NCI-H2171 (cell line): ENCODE measurements at regions not wholly inside any gene's neighbourhood (a gene's known extent, or its start where the extent isn't known, plus 50 kb on each side); places are given as distances from the start of the nearest gene placed in this dataset.
"Not testable (repeated sequence)": the region's sequence is repeated elsewhere in the genome, so short reads cannot be mapped to it uniquely, and the experiment has no call there.

Experiments
- DNase-seq: peaks from one replicate; lab custom pipeline; 2025; lab: John Stamatoyannopoulos, UW

DNA sequence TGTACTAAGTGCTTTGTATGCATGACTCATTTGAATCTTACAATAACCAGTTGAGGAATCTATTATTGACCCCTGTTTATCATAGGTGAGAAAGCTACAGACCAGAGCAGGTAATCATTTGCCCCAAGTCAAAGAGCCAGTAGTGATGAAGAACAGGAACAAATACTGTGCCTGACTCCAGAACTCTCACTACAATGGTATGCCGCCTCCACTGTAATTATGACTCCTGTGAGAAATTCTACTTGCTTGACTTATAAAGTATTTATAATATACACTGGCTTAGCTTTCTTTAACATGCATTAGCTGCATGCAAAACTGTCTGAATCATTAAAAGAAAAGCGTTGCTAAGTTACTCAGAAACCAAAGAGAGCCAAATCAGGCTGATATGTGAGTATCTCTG is 92.6 kb downstream of the ZNF281 start:
- DNase-seq, result no peak

DNA sequence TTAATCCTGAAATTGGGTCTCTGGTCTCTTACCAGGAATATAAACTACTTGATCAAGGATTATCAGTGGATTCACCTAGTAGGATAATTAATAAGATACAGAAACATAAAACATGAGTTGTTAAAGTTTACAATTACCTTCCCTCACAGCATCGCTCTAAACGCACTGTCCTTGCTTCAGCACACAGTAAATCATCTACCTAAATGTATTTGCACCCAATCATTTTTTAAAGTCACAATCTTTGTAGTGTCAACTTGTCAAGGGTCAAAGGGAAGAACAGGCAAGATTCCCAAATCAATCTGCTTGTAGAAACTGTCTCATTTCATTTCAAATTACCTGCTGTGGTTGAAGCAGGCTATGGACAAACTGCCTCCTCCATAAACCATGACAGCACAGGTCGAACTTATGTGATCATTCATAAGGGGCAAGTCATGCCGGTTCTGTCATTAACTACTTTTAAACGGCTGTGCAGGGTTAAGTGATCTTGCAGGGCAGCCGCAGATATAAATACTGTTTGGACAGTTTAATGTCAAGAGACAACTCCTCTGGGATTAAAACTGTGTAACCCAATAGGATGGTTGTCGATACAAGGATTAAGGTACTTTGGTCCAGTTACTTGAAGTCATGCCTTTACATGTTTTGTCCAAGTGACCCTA is 93.6 kb downstream of the ZNF281 start:
- no peak for DNase-seq

DNA sequence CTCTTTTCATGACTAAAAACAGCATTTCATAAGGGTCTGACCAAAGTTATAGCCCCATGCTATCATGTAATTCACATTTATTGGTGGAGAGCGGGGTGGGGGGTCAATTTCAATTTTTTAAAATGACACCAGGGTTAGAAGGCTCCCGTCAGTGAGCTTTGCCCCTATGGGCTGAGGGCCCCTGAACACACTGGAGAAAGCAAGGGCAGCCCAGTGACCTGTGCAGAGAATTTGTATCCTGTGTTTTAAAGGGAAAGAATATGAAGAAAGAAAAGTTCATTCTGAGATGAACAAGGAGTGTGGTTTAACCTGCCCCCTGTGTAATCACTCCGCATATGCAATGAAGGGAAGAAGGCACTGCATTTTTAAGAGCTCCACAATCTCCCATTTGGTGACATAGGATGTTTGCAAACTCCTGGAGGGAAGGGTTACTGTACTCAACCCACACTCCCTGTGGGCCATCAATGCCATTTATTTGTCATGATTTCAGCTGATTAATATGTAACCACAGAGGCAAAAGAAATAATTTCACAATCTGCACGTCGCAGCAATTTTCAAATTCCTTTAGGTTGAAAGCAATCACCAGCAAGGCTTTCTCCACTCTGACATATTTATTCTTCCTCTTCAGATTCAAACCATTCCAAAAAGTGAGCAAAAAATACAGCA is 95.6 kb downstream of the ZNF281 start:
- no peak for DNase-seq

DNA sequence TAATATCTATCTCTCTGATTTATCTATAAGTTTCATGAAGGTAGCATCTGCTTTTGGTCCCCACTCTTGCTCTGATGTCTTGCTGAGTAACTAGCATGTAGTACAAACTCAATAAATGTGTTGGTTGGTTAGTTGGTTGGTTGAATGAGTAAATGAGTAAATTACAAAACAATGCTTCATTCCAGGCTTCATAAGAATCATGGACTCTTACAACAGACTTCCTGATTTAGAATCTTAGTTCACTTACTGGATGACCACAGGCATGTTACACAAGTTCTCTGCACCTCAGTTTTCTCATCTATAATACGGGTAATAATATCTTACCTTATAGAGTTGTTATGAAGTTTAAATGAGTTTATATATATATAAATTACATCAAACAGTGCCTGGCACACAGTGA is 98.6 kb downstream of the ZNF281 start:
- DNase-seq, result no peak

DNA sequence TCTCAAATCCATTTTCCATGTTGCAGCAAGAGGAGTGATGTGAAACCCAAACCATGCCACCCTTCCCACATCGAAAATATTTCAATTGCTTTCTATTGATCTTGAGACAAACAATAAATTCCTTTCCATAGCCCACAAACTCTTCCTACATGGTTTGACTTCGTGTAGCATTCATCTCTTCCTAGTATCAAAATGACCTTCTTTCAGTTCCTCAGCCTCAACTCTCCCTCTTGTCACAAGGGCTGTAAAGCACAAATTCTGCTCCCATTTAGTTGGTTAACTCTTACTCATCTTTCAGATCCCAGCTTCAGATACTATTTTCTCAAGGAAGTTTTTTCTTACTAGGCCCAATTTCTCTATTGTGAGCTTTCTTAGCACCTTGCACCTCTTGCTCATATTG is 99.0 kb downstream of the ZNF281 start:
- no peak for DNase-seq

DNA sequence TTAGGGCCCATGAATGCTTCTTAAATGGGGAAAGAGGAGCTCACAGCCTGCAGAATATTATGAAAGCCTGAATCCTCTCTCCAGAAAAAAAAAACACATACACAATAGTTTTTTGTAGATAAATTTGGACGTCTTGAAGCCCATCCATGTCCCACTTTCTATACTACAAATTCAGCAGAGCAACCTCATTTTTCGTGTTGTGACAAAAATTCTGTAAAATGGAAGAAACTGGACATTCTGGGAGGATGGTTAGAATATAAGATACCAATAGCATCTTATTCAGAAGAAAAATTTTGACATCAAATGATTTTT is 102.1 kb downstream of the ZNF281 start:
- DNase-seq, result no peak

DNA sequence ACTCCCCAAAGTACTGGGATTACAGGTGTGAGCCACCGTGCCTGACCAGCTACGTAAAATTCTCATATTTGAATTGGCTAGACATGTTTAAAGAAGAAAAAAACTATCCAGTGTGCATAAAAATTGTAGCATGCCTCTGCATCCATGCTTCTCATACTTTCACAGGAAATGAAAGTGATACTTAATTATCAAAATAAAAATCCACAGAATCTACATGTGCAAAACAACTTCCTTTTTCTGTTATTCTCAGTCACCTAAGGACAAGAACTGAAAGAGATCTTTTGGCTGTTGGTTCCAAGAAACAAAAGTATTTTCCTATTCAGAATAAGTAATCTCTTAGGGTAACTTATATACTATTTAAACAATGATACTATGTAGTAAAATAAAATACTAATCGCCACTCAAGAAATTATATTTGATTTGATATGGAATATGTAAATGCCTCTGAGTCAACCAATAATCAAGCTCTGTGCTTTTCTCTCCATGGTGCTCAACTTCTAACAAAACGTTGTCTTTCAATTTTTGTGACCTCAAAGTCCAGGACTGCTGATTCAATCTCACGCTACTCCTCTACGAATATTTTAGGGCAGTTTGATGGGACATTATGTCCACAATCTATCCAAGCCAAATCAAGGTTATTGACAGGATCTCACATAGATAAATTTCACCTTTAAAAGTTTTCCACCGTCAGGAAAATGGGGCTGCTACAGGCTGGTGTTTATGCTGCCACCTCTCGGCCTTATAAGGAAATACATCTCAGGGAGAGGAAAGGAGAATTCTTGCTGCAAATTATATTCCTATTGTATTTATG is 102.7 kb downstream of the ZNF281 start:
- peak; percentile 17 for DNase-seq

DNA sequence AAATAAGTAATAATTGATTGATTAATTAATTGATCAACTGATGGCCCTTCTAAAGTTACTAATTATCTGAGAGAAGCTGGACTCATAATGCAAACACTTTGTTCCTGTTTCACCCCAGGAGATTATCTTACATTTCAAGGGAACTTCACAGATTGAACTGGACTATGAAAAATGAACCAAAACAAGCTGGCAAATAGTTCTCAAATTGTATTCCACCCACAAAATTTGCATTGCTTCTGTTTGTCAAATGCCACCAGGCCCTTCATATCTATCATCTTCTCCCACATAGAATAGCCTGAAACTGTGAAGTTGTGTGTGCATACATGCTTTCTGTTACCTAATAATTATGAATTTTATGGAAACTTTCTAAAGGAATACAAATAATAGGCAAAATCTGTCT is 104.0 kb downstream of the ZNF281 start:
- DNase-seq, result no peak

DNA sequence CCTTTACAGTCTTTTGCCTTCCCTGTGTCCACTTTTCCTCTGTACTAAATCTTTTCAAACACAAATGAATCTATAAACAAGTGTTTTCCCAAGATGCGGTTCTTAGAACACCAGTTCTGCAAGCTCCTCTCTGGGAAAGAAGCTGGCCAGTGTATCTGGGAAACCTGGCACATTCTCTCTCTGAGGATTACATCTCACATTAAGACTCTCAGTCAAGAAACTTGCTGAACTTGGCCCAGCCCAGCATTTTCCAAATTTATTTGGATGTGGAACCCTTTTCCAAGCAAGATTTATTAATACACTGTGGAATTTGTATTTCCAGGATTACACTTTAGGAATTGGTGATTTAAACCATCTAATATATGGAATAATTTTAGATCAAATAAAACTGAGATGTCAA is 105.7 kb downstream of the ZNF281 start:
- no peak for DNase-seq

DNA sequence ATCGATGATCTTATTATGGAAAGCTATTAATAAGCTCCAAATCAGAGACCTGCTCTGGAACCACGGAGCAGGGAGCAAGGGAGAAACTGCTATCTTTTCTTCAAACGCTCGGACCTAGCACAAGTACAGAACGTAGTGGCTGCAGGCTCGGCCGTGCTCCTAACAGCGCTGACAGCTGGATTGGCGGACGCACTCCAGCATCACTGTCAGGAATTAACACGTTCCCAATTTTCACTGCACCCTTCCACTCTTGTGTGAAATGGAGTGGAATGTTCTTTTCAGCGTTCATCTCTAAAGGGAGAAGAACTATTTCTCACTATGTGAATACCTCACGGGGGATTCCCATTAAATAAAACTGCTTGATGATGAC is 106.9 kb downstream of the ZNF281 start:
- DNase-seq, result no peak

DNA sequence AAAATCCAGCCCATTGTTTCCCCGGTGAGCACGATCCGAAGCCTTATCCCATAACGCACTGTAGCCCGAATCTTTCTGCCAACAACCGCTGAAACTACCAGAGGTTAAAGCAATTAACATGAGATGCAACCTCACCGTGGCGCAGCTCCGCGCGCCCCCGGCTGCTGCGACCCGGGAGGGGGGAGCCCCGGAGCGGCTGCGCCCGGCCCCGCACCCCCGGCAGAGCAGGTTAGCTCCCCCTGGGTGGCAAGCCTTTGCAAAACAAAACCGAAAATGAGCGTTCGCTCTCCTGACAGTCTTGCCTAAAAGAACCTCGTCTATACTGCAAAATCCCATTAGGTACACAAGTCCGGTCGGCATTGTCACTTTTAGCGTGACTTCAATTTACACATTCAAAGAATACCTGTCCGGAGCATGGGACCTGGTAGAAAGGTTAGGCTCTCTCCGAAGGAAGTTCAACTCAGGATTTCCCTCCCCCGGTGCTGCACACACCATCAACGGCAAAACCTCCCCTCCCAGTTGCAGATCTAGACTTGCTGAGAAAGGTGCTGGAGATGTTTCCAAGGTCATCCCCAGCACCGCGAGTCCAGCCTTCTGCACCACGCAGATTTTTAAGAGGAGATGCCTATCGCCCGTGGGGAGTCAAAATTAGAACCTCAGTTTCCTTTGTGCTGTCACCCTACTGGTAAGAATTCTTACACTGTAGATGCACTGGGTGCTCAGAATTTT is 107.5 kb downstream of the ZNF281 start:
- DNase-seq, result peak; percentile 35

DNA sequence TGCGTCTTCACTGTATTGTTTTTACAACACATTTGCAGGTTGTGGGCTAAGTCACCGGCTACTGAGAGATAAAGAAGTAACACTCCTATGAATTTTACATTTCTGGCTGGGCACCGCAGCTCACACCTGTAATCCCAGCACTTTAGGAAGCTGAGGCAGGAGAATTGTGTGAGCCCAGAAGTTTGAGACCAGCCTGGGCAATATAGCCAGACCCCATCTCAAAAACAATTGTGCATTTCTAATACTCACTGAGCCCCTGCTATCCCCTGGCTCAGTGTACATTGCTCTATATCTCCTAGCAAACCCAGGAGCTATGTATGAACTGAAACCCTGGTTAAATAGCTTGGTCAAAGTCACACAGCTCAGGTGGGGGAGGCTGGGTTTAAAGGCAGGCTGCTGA is 108.7 kb downstream of the ZNF281 start:
- DNase-seq, result no peak

DNA sequence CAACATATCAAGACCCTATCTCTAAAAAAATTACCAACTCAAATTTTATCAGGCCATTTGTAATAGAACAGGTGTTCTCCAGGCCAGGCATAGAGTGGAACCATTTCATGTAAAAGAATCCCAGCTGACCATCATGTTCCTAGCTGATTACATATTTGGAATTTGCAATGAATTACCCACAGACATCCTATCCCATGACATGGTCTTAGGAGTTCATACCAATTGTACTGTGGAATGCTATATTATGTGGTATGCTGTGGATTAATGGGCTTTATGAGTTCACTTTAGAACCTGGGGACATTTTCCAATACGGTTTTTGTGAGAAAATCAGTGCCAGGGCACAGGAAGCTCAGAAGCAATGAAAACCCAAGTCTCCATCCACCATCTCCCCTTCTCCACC is 110.3 kb downstream of the ZNF281 start:
- DNase-seq, result no peak

DNA sequence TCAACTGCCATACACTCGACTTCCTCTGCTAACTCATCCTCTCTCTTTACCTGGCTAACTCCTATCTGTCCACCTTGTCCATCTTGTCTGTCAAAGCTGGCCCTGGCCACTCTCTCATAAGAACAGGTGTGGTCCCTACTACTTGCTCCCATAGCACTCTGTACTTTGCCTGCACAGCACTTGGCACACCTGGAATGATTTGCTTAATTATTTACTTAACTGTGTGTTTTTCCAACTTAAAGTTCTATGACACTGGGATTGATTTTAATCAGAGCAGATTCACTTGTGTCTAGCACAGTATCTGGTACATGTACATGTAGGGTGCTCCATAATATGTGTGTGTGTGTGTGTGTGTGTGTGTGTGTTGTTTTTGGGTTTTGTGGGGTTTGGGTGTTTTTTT is 111.6 kb downstream of the ZNF281 start:
- DNase-seq, result no peak

DNA sequence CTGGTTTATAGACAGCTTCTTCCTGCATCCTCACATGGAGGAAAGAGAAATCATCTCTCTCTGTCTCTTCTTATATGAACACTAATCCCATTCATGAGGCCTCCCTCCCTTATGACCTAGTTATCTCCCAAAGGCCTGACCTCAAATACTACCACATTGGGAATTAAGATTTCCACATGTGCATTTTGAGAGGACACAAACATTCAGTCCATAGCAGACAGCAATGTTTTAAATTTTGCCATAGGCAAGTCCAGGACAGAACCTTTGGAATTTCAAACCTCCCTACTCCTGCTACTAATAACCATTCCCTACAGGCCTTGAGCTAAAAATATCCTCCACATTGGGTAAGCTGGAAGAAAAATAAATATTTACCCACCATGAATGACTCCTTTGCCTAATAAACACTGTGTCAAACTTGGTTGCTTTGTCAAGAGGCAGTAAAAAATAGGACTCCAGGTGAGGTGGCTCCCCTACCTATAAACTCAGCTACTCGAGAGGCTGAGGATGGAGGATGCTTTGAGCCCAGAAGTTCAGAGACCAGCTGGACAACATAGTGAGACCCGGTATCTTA is 113.7 kb downstream of the ZNF281 start:
- DNase-seq, result no peak

DNA sequence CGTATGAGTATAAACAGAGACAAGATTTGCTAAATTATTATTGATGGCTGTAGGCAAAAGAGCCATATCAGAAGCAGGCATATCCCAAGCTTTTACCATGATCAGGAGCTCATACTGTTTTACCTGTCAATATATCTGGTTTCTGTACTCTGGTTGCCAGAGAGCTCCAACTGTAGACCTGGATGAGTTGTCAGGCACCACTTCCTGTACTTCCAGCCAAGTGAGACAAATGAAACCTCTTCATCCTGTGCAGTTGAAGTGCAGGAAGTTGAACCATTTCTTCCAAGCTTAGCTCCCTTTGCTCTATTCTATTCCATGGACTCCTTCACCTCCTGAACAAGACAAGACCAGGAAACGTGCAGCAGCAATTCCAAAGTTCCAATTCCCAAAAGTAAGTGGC is 115.6 kb downstream of the ZNF281 start:
- DNase-seq, result no peak

DNA sequence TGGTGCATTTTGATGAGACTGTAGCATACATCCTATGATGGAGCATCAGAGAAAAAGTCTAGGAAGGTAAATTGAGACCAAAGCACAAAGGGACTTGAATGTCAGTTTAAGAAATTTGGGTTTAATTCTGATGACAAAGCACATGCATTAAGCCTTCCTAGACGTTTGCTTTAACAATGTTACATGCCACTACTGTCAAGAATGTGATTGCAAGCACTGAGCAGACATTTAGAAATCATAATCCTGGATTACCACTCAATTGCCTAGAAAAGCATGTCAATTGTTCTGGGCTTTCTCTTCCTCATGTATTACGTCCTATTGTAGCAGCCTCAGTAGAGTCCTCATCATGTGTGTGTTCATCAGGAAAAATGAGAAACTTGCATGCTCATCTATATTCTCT is 117.1 kb downstream of the ZNF281 start:
- DNase-seq, result no peak

DNA sequence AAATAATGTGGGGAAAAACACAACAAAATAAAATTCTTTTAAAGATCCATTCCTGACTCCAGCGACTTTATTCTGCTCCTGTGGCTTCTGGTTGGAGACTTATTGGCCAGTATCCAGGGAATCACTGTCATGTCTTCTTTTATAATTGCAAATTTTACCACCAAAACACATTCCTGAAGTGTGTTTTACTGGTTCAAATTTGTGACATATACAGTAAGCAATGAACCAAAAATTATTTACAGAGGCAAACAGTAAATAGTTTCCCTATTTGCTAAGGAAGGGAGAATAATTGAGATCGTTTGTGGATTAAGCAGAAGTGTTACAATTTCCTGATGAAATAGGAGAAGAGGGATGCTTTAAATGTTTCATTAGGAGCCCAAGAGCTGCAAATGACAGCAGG is 118.7 kb downstream of the ZNF281 start:
- no peak for DNase-seq

DNA sequence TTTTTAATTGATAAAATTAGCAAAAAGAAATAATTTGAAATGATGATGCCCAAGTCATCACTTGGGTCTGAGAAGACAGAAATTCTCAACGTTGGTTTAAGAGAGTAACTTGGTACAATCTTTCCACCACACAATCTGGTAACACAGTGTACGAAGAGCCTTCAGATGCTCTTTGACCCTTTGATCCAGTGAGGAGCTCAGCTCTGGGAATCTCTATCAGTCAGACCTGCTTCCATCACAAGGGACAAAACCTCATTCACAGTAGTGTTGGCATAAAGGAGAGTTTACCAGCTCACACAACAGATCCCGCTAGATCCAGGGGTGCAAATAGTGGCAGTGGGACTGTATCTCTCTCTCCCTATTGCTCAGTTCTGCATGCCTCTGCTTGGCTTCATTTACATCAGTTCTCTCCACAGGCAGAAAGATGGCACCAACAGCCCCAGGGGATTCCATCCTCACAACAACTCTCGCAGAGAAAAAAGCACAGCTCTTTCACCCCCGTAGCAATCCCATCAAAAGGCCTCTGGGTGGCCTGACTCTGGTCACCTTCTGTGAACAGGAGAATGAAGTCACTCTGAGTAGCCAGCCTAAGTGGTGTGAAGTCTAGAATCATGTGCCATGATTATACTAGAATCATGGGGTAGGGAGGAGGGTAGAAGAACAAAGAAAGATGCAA is 119.7 kb downstream of the ZNF281 start:
- no peak for DNase-seq

DNA sequence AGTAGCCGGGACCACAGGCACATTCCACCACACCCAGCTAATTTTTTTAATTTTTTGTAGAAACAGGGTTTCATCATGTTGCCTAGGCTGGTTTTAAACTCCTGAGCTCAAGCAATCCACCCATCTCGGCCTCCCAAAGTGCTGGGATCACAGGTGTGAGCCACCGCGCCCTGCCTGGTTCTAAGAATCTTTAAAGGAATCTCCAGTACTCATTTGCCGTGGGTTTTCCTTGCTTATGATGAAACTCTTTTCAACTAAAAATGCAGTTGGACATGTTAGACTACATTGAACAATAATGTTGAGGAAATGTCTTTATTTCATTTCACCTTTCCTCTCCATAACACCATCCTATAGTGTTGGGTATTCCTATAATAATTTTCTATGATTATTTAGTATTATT is 121.6 kb downstream of the ZNF281 start:
- DNase-seq, result no peak

DNA sequence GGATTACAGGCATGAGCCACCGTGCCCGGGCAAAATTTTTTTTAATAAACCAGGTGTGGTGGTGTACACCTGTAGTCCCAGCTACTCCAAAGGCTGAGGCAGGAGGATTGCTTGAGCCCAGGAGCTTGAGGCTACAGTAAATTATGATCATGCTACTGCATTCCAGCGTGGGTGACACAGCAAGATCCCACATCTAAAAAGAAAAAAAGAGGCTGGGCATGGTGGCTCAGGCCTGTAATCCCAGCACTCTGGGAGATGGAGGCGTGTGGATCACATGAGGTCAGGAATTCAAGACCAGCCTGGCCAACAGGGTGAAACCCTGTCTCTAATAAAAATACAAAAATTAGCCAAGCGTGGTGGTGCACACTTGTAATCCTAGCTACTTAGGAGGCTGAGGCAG is 125.6 kb downstream of the ZNF281 start:
- not testable (repeated sequence) for DNase-seq
